K562 (cell line): ENCODE measurements at regions not wholly inside any gene's neighbourhood (a gene's known extent, or its start where the extent isn't known, plus 50 kb on each side); places are given as distances from the start of the nearest gene placed in this dataset.

ENCODE experiments used
- ATAC-seq: fragments of 200-7000 bp; cut with Tn5 transposase; 3 replicates; pipeline ENCODE4 v1.9.1; 2020; ENCODE audit warnings: moderate library complexity
- BruUV-seq: library from RNA; stranded (reverse); fragments of 400-500 nt; replicated peaks from 2 replicates; lab custom pipeline; 2021; lab: Mats Ljungman, UMichigan
- CTCF ChIA-PET: fragments of 300-600 bp; formaldehyde crosslinking; extraction: SDS; loops from one replicate; lab custom pipeline; 2021; ENCODE audit warnings: low intra/inter-chr PET ratio; lab: Yijun Ruan, JAX
- POLR2A ChIA-PET: fragments of 300-600, 350-650 bp; sonication (Branson Sonifier 250); formaldehyde crosslinking; extraction: SDS; loops from one replicate; lab custom pipeline; 2021; ENCODE audit warnings: antibody characterized with exemption, inconsistent platforms; lab: Yijun Ruan, JAX
- DNase-seq, 4 experiments: peaks; one replicate each; pipeline versions ENCODE4 v3.0.0 to v3.0.0-alpha.2; 2011 to 2018; ENCODE audit warnings: low spot score in 3 of 4, mixed read lengths in 3 of 4; ENCODE audit errors: extremely low read depth in 1 of 4
- FAIRE-seq: peaks from 2 replicates; lab custom pipeline; 2011; peaks lifted over from hg19 to GRCh38; lab: Jason Lieb, UNC
- H2AFZ ChIP-seq: 2 replicates; pipeline ENCODE4 v1.6.0; 2011; ENCODE audit warnings: low read depth, low read length, control low read depth, inconsistent platforms
- H3K27ac ChIP-seq: fragments of 200-600 bp; 3 replicates; pipeline ENCODE4 v1.8.0; 2011; ENCODE audit warnings: low read depth, mild to moderate bottlenecking, control low read depth, inconsistent platforms, low read length, moderate library complexity, mixed read lengths; ENCODE audit errors: extremely low read depth
- H3K27me3 ChIP-seq, 2 experiments: fragments of 300-600 bp in 1 of 2; 2 replicates in 1 of 2; 3 replicates in 1 of 2; pipeline versions ENCODE4 v1.6.0 to v1.8.0; 2011; ENCODE audit warnings: inconsistent platforms in 2 of 2, low read length in 2 of 2, mild to moderate bottlenecking in 1 of 2, mixed read lengths in 1 of 2, moderate library complexity in 1 of 2; ENCODE audit not compliant: control insufficient read depth in 2 of 2, insufficient read depth in 2 of 2
- H3K36me3 ChIP-seq: fragments of 300-600 bp; 3 replicates; pipeline ENCODE4 v1.8.0; 2011; ENCODE audit warnings: mild to moderate bottlenecking, low read length, inconsistent platforms; ENCODE audit not compliant: control insufficient read depth, insufficient read depth
- H3K4me1 ChIP-seq, 2 experiments: fragments of 200-600 bp in 1 of 2; replicated peaks in 1 of 2; 2 replicates in 1 of 2; 3 replicates in 1 of 2; pipeline versions ENCODE4 v1.5.1 to v1.8.0; 2011; ENCODE audit warnings: inconsistent platforms in 2 of 2, low read length in 2 of 2, mild to moderate bottlenecking in 1 of 2, mixed read lengths in 1 of 2, moderate library complexity in 1 of 2; ENCODE audit not compliant: control insufficient read depth in 2 of 2, insufficient read depth in 2 of 2
- H3K4me2 ChIP-seq: 2 replicates; pipeline ENCODE4 v1.6.1; 2011; ENCODE audit warnings: low read length, control low read depth, inconsistent platforms, mixed read lengths; ENCODE audit not compliant: insufficient read depth
- H3K4me3 ChIP-seq: fragments of 200-600 bp; sonication (generic), shearing (Covaris generic); 2 replicates; pipeline ENCODE4 v1.5.1; 2016; ENCODE audit warnings: control low read depth, inconsistent platforms
- H3K79me2 ChIP-seq: fragments of 200-600 bp; 3 replicates; pipeline ENCODE4 v1.8.0; 2011; ENCODE audit warnings: low read length, inconsistent platforms; ENCODE audit not compliant: control insufficient read depth, insufficient read depth
- H3K9ac ChIP-seq, 2 experiments: 2 replicates each; pipeline versions ENCODE4 v1.6.0 to v1.6.1; 2011; ENCODE audit warnings: low read depth in 2 of 2, low read length in 2 of 2, control low read depth in 1 of 2, inconsistent platforms in 1 of 2, mild to moderate bottlenecking in 1 of 2, mixed read lengths in 1 of 2; ENCODE audit not compliant: insufficient read depth in 1 of 2
- H3K9me1 ChIP-seq: one replicate; pipeline ENCODE4 v1.6.0; 2011; ENCODE audit warnings: inconsistent platforms, mild to moderate bottlenecking, low read length, moderate library complexity; ENCODE audit not compliant: control insufficient read depth, insufficient read depth
- H3K9me3 ChIP-seq: replicated peaks from 2 replicates; pipeline ENCODE4 v1.5.1; 2011; ENCODE audit warnings: low read depth, low read length, inconsistent platforms; ENCODE audit not compliant: control insufficient read depth, insufficient read depth
- H4K20me1 ChIP-seq: replicated peaks from 2 replicates; pipeline ENCODE4 v1.6.1; 2011; ENCODE audit warnings: low read length, inconsistent platforms, mixed read lengths; ENCODE audit not compliant: control insufficient read depth, insufficient read depth
- ATF1 ChIP-seq, 2 experiments: fragments of 450-650 bp in 1 of 2; IDR thresholded peaks; 2 replicates each; pipeline ENCODE4 v1.6.1; 2016; ENCODE audit warnings: missing compliant biosample characterization in 1 of 2, missing genetic modification characterization in 1 of 2
- BCL6 ChIP-seq: fragments of 250-450 bp; sonication (Bioruptor Pico); IDR thresholded peaks from 2 replicates; pipeline ENCODE4 v1.4.0; 2020
- CBFA2T2 ChIP-seq: fragments of 450-650 bp; conservative IDR thresholded peaks from 2 replicates; pipeline ENCODE4 v1.6.1; 2017; ENCODE audit warnings: mild to moderate bottlenecking
- DMBX1 ChIP-seq: fragments of 250-450 bp; sonication (Bioruptor Pico); IDR thresholded peaks from 2 replicates; pipeline ENCODE4 v1.8.0; 2022; ENCODE audit warnings: inconsistent platforms, mild to moderate bottlenecking, moderate library complexity, borderline replicate concordance
- MAFK ChIP-seq: IDR thresholded peaks from 2 replicates; pipeline ENCODE4 v1.6.1; 2011; ENCODE audit warnings: low read length, improper control_type of control experiment
- NCOR1 ChIP-seq: fragments of 450-650 bp; IDR thresholded peaks from 2 replicates; pipeline ENCODE4 v1.6.1; 2016; ENCODE audit warnings: mild to moderate bottlenecking, moderate library complexity
- NONO ChIP-seq, 2 experiments: fragments of 200-400 bp in 1 of 2; fragments of 450-650 bp in 1 of 2; formaldehyde crosslinking in 1 of 2; IDR thresholded peaks; 2 replicates each; pipeline ENCODE4 v1.6.1; 2017; ENCODE audit warnings: low read depth in 2 of 2, mild to moderate bottlenecking in 2 of 2, moderate library complexity in 2 of 2, low read length in 1 of 2
- RFX1 ChIP-seq: fragments of 450-650 bp; IDR thresholded peaks from 2 replicates; pipeline ENCODE4 v1.6.1; 2016; ENCODE audit warnings: mild to moderate bottlenecking, moderate library complexity
- RNF219 ChIP-seq: fragments of 250-450 bp; sonication (Bioruptor Pico); IDR thresholded peaks from 2 replicates; pipeline ENCODE4 v1.5.0; 2022; ENCODE audit warnings: mild to moderate bottlenecking
- SETDB1 ChIP-seq: IDR thresholded peaks from one replicate; pipeline ENCODE4 v1.6.1; 2012; ENCODE audit warnings: low read length, control low read depth, inconsistent platforms
- SMARCB1 ChIP-seq: IDR thresholded peaks from 2 replicates; pipeline ENCODE4 v1.6.1; 2011; ENCODE audit warnings: improper control_type of control experiment, low read depth; ENCODE audit not compliant: insufficient read length
- TCFL5 ChIP-seq: fragments of 250-450 bp; sonication (Bioruptor Pico); conservative IDR thresholded peaks from 2 replicates; pipeline ENCODE4 v1.6.1; 2021; ENCODE audit warnings: mild to moderate bottlenecking, moderate library complexity, matching md5 sums
- ZEB2 ChIP-seq: fragments of 450-650 bp; IDR thresholded peaks from 2 replicates; pipeline ENCODE4 v1.6.1; 2016
- ZFP36 ChIP-seq: fragments of 150-350 bp; IDR thresholded peaks from 2 replicates; pipeline ENCODE4 v1.6.1; 2018; ENCODE audit warnings: low read length, low read depth; ENCODE audit not compliant: partially characterized antibody
- ZNF143 ChIP-seq: sonication (generic); formaldehyde crosslinking; IDR thresholded peaks from 2 replicates; pipeline ENCODE4 v1.9.0; 2022; ENCODE audit warnings: mild to moderate bottlenecking, missing genetic modification reagents
- WGBS: fragments of 100-300 bp; shearing (Covaris generic); methylation state at CpG from one replicate; pipeline ENCODE4 v1.1.6; 2016; ENCODE audit warnings: low coverage, mixed read lengths; ENCODE audit not compliant: insufficient coverage; ENCODE audit errors: missing lambda C conversion rate; 5-methylcytosine and 5-hydroxymethylcytosine counted together
- in situ Hi-C: fragments of 300-500 bp; cut with MboI; formaldehyde crosslinking; loops from 4 replicates; pipeline ENCODE4 v1.15.0; 2018; ENCODE audit warnings: inconsistent platforms, mixed read lengths
- intact Hi-C: fragments of 100-400 bp; cut with micrococcal nuclease; formaldehyde crosslinking; loops from 2 replicates; pipeline ENCODE4 v1.14.2; 2022

DNA sequence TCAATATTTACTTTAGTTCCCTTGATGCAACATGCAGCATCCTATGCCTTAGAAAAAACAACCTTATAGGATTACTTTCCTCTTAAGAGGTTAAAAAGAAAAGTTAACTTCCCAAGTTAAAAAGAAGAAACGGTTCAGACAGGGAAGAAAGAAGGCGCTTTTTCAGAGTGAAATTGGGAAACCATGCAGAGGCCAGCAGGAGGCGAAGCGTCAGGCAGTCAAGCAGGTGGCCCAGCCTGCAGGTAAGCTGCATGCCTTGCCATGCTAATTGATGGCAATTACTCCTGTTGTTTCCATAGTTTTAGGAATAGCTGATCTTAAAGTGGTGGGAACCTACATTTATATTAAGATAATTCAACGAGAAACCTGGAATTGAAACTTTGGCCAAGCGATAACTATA, 302.6 kb upstream of the SP4 start:
- in situ Hi-C loops: no loop called here
- no peaks in the 10 kb centered on the region for H4K20me1 ChIP-seq
- TF ChIP-seq CBFA2T2: no peak
- TF ChIP-seq NONO (IDR thresholded peaks at IDR 0.05; ENCODE audit: low read depth in 2 of 2, low read length in 1 of 2): no peak
- TF ChIP-seq RNF219 (CRISPR knock-in tag): no peak
- TF ChIP-seq DMBX1 (CRISPR knock-in tag): no peak
- TF ChIP-seq BCL6 (CRISPR knock-in tag): no peak
- no peak for TF ChIP-seq ATF1 (CRISPR knock-in tag; IDR thresholded peaks at IDR 0.05)
- no peak for TF ChIP-seq ATF1 (tag; IDR thresholded peaks at IDR 0.05)
- TF ChIP-seq TCFL5 (CRISPR knock-in tag): no peak
- no peak for TF ChIP-seq SETDB1
- no peak for TF ChIP-seq ZNF143 (CRISPR knock-in tag)
- TF ChIP-seq NCOR1: no peak
- no peak for TF ChIP-seq ZEB2
- no peak for TF ChIP-seq SMARCB1
- TF ChIP-seq RFX1: no peak
- TF ChIP-seq ZFP36: no peak
- no peak for TF ChIP-seq MAFK

More for the DNA sequence above, 302.6 kb upstream of the SP4 start:
- FAIRE-seq (no peak), ATAC-seq (no peak), DNase-seq (no peak)
- POLR2A ChIA-PET: no interaction called here
- intact Hi-C loops: no loop called here
- no peaks in the 10 kb centered on the region for H3K9me1 ChIP-seq
- no peak overlapping the region for H2AFZ ChIP-seq
- H3K4me1 ChIP-seq: no peaks in the 10 kb centered on the region
- H3K27ac ChIP-seq: no peak overlapping the region
- no peak overlapping the region for H3K4me2 ChIP-seq
- H3K36me3 ChIP-seq: no peaks in the 10 kb centered on the region
- H3K9me3 ChIP-seq: no peaks in the 10 kb centered on the region
- BruUV-seq: no TSS peak
- CTCF ChIA-PET: no interaction called here
- no peaks in the 10 kb centered on the region for H3K79me2 ChIP-seq
- H3K9ac ChIP-seq: no peak overlapping the region
- no peaks in the 10 kb centered on the region for H3K27me3 ChIP-seq
- WGBS: 0% methylated on average over 6 of the region's 6 CpGs
- H3K4me3 ChIP-seq: no peak overlapping the region
